ENCODE measurements at regions not wholly inside any gene's neighbourhood (a gene's known extent, or its start where the extent isn't known, plus 50 kb on each side); places are given as distances from the start of the nearest gene placed in this dataset.

GRCh38 chr9:129405827-129406213 is 215.1 kb downstream of the C9orf50 start:
- H3K4me1 ChIP-seq (ENCODE audit: low read length) = no peaks in the 10 kb centered on the region
- no peak overlapping the region for H2AFZ ChIP-seq (ENCODE audit: low read depth, low read length)
- 0 out of 2 replicates have a peak, but pooled peaks cover 8% of the 10 kb centered on the region for H3K27me3 ChIP-seq (ENCODE audit: low read depth, low read length)
- H3K4me3 ChIP-seq (ENCODE audit: low read length) = no peak overlapping the region
- H3K9ac ChIP-seq (ENCODE audit: low read length) = no peak overlapping the region
- no peaks in the 10 kb centered on the region for H3K9me3 ChIP-seq (ENCODE audit: insufficient read depth, low read length)
- H3K36me3 ChIP-seq (replicated peaks; ENCODE audit: low read depth, low read length) = no peaks in the 10 kb centered on the region
- no peak overlapping the region for H3K4me2 ChIP-seq (ENCODE audit: low read length)
- H4K20me1 ChIP-seq (ENCODE audit: insufficient read depth, low read length) = no peaks in the 10 kb centered on the region
- H3K79me2 ChIP-seq (ENCODE audit: low read length) = no peaks in the 10 kb centered on the region
- no peak overlapping the region for H3K27ac ChIP-seq (ENCODE audit: low read length)
- TF ChIP-seq EZH2phosphoT487 (IDR thresholded peaks at IDR 0.05; ENCODE audit: low read depth) = no peak
- TF ChIP-seq, protein P1, sequence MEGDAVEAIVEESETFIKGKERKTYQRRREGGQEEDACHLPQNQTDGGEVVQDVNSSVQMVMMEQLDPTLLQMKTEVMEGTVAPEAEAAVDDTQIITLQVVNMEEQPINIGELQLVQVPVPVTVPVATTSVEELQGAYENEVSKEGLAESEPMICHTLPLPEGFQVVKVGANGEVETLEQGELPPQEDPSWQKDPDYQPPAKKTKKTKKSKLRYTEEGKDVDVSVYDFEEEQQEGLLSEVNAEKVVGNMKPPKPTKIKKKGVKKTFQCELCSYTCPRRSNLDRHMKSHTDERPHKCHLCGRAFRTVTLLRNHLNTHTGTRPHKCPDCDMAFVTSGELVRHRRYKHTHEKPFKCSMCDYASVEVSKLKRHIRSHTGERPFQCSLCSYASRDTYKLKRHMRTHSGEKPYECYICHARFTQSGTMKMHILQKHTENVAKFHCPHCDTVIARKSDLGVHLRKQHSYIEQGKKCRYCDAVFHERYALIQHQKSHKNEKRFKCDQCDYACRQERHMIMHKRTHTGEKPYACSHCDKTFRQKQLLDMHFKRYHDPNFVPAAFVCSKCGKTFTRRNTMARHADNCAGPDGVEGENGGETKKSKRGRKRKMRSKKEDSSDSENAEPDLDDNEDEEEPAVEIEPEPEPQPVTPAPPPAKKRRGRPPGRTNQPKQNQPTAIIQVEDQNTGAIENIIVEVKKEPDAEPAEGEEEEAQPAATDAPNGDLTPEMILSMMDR (IDR thresholded peaks at IDR 0.05; ENCODE audit: low read depth, low read length) = no peak

GRCh38 chr9:129405089-129405826 is 215.6 kb downstream of the C9orf50 start:
- TF ChIP-seq, protein P1 (IDR thresholded peaks at IDR 0.05; ENCODE audit: low read depth, low read length) = no peak
- TF ChIP-seq EZH2phosphoT487 (IDR thresholded peaks at IDR 0.05; ENCODE audit: low read depth) = no peak
- no peaks in the 10 kb centered on the region for H3K79me2 ChIP-seq (ENCODE audit: low read length)
- no peak overlapping the region for H3K9ac ChIP-seq (ENCODE audit: low read length)
- H3K4me2 ChIP-seq (ENCODE audit: low read length) = no peak overlapping the region
- H4K20me1 ChIP-seq (ENCODE audit: insufficient read depth, low read length) = no peaks in the 10 kb centered on the region
- no peak overlapping the region for H3K4me3 ChIP-seq (ENCODE audit: low read length)
- H2AFZ ChIP-seq (ENCODE audit: low read depth, low read length) = no peak overlapping the region
- no peaks in the 10 kb centered on the region for H3K4me1 ChIP-seq (ENCODE audit: low read length)
- no peaks in the 10 kb centered on the region for H3K36me3 ChIP-seq (replicated peaks; ENCODE audit: low read depth, low read length)
- no peak overlapping the region for H3K27ac ChIP-seq (ENCODE audit: low read length)
- H3K9me3 ChIP-seq (ENCODE audit: insufficient read depth, low read length) = no peaks in the 10 kb centered on the region
- H3K27me3 ChIP-seq (ENCODE audit: low read depth, low read length) = 0 out of 2 replicates have a peak, but pooled peaks cover 8% of the 10 kb centered on the region

GRCh38 chr9:129404621-129405020 is 216.3 kb downstream of the C9orf50 start:
- Histone ChIP-seq H4K20me1 (ENCODE audit: insufficient read depth, low read length) (no peaks in the 10 kb centered on the region), H3K27me3 (ENCODE audit: low read depth, low read length) (0 out of 2 replicates have a peak, but pooled peaks cover 8% of the 10 kb centered on the region), H3K4me2 (ENCODE audit: low read length) (no peak overlapping the region), H3K36me3 (replicated peaks; ENCODE audit: low read depth, low read length) (no peaks in the 10 kb centered on the region), H3K4me1 (ENCODE audit: low read length) (peaks cover 1% of the 10 kb centered on the region; the same call in 1 of the 2 replicates), H3K9ac (ENCODE audit: low read length) (no peak overlapping the region), H3K79me2 (ENCODE audit: low read length) (no peaks in the 10 kb centered on the region), H3K9me3 (ENCODE audit: insufficient read depth, low read length) (no peaks in the 10 kb centered on the region), H3K4me3 (ENCODE audit: low read length) (no peak overlapping the region), H3K27ac (ENCODE audit: low read length) (no peak overlapping the region), H2AFZ (ENCODE audit: low read depth, low read length) (no peak overlapping the region)
- TF ChIP-seq, protein P1 (IDR thresholded peaks at IDR 0.05; ENCODE audit: low read depth, low read length) = no peak
- no peak for TF ChIP-seq EZH2phosphoT487 (IDR thresholded peaks at IDR 0.05; ENCODE audit: low read depth)

GRCh38 chr9:129403779-129404620 is 216.9 kb downstream of the C9orf50 start:
- Histone ChIP-seq H3K27me3 (ENCODE audit: low read depth, low read length) (0 out of 2 replicates have a peak, but pooled peaks cover 8% of the 10 kb centered on the region), H3K4me3 (ENCODE audit: low read length) (no peak overlapping the region), H3K9me3 (ENCODE audit: insufficient read depth, low read length) (no peaks in the 10 kb centered on the region), H3K4me1 (ENCODE audit: low read length) (peaks cover 4% of the 10 kb centered on the region; the same call in 1 of the 2 replicates), H3K4me2 (ENCODE audit: low read length) (no peak overlapping the region), H3K27ac (ENCODE audit: low read length) (no peak overlapping the region), H3K79me2 (ENCODE audit: low read length) (no peaks in the 10 kb centered on the region), H3K36me3 (replicated peaks; ENCODE audit: low read depth, low read length) (no peaks in the 10 kb centered on the region), H3K9ac (ENCODE audit: low read length) (no peak overlapping the region), H2AFZ (ENCODE audit: low read depth, low read length) (no peak overlapping the region), H4K20me1 (ENCODE audit: insufficient read depth, low read length) (no peaks in the 10 kb centered on the region)
- TF ChIP-seq, protein P1 (IDR thresholded peaks at IDR 0.05; ENCODE audit: low read depth, low read length) = no peak
- no peak for TF ChIP-seq EZH2phosphoT487 (IDR thresholded peaks at IDR 0.05; ENCODE audit: low read depth)
